GM18867 (cell line): ENCODE measurements at regions not wholly inside any gene's neighbourhood (a gene's known extent, or its start where the extent isn't known, plus 50 kb on each side); places are given as distances from the start of the nearest gene placed in this dataset.

Experiments used
- ATAC-seq: cut with Tn5 transposase; IDR thresholded peaks from one replicate; pipeline ENCODE4 v1.9.1; 2021; ENCODE audit warnings: mild to moderate bottlenecking, moderate library complexity; ENCODE audit not compliant: unreplicated experiment

DNA sequence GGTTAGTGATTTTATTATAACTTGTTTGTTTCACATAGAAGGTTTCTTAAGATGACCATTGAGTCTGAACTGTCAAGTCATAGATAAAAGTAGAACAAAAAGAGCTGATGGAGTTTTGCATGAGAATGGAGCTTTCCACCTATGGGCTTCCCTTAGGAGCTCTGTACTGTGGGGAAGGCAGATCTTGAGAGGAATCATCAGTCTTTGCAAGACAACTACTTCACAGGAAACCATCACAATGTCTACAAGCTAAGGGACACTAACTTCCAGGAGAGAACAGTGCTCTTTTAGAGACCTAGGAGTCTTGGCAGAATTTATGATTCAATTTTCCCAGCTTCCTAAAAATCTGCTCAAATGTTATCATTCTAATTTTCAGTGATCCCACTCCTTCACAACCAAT is 78.2 kb downstream of the FBXO5 start:
- ATAC-seq, result no peak

DNA sequence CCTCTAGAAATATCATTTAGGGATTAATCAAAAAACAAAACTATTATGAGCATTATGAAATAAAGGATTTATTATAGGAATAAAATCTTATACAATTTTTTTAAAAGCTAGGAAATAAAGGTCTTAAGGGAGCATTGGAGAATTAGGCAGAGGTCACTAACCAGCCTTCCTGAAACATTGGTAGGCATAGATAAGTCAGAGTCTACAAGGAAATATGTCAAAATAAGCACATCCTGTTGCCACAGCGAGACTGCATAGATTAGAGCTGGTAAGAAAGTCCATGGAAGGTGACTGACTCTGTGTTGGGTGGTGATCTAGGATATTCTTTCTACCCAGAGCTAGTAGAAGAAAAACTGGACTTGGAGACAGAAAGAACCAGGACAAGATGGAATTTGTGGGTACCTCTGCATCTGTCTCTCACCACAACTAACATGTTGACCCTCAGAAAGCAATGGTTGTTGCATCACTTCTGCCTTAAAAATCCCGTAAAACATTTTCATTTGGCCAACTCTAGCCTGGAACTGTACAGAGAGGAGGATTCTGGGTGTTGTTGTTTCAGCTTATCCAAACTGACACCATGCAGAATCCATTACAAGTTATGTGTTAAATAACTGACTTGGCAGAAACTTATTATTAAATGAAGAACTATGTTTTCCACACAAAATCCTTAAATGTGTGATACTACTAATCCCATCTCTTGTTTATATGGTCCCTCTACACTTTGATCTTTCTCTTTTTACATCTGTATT is 77.1 kb downstream of the FBXO5 start:
- no peak for ATAC-seq

DNA sequence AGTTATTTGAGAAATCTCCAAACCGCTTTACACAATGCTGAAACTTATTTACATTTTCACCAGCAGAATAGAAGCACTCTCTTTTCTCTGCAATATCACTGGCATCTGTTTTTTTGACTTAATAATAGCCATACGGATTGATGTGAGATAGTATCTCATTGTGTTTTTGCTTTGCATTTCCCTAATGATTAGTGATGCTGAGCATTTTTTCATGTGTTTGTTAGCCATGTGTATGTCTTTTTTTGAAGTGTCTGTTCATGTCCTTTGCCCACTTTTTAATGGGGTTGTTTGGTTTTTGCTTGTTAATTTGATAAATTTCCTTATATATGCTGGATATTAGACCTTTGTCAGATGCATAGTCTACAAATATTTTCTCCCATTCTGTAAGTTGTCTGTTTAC is 73.6 kb downstream of the FBXO5 start:
- no peak for ATAC-seq

DNA sequence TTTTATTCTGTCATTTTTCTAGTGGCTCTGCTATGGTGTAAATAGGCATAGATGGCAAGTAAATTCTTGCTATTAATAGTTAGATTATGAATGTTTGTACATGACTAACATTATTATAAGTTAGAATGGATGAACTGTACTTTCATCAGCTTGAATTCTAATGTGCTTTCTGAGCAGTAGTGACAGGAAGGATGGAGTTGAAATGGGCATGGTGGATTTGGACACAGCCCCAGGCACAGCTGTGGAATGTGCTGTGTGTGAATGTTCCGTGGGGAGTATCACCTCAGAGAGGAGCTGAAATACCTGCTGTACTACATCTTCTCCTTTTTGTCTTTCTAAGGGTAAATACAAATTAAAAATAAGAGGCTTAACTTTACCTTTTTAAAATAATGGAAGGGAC is 66.8 kb downstream of the FBXO5 start:
- ATAC-seq, result no peak

DNA sequence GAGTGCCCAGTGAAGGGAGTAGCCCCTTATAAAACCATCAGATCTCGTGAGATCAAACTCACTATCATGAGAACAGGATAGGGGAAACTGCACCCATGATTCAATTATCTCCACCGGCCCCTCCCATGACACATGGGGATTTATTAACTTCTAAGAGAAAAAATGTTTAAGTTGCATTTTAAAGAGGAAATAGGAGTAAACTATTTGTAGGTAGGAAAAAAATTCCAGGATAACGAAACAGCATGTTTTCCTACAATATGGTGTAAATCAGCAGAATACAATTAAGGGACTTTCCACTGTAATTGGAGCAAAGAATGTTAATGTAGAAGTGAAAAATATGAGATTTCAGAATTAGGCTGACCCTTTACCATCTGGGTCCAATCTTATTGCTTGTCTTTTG is 63.9 kb downstream of the FBXO5 start:
- no peak for ATAC-seq

DNA sequence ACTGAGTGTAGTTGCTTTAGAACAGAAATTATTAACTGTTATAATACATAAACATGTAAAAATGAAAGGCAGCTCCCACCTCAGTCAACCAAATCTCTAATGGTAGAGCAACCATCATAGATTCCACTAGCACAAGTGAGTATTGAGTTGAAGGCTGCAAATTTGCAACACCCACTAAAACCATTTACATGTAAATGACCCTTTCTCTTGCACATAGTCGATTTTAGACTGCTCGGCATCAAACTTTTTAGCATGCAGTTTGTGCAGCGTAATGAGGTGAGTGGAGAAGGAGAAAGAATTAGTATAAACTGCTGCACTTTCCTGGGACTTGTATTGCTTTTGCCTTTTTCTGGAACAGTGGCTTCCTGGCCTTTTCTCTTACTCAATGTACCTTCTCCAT is 62.8 kb downstream of the FBXO5 start:
- no peak for ATAC-seq
